ENCODE measurements at regions not wholly inside any gene's neighbourhood (a gene's known extent, or its start where the extent isn't known, plus 50 kb on each side); places are given as distances from the start of the nearest gene placed in this dataset.

- H3K27ac ChIP-seq: no peak overlapping the region
- TF ChIP-seq, protein P1, sequence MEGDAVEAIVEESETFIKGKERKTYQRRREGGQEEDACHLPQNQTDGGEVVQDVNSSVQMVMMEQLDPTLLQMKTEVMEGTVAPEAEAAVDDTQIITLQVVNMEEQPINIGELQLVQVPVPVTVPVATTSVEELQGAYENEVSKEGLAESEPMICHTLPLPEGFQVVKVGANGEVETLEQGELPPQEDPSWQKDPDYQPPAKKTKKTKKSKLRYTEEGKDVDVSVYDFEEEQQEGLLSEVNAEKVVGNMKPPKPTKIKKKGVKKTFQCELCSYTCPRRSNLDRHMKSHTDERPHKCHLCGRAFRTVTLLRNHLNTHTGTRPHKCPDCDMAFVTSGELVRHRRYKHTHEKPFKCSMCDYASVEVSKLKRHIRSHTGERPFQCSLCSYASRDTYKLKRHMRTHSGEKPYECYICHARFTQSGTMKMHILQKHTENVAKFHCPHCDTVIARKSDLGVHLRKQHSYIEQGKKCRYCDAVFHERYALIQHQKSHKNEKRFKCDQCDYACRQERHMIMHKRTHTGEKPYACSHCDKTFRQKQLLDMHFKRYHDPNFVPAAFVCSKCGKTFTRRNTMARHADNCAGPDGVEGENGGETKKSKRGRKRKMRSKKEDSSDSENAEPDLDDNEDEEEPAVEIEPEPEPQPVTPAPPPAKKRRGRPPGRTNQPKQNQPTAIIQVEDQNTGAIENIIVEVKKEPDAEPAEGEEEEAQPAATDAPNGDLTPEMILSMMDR (conservative IDR thresholded peaks at IDR 0.05): no peak
- TF ChIP-seq ZFX (IDR thresholded peaks at IDR 0.05): no peak
Measured at GRCh38 chr12:77368379-77368778, 303.0 kb upstream of the E2F7 start.

DNA sequence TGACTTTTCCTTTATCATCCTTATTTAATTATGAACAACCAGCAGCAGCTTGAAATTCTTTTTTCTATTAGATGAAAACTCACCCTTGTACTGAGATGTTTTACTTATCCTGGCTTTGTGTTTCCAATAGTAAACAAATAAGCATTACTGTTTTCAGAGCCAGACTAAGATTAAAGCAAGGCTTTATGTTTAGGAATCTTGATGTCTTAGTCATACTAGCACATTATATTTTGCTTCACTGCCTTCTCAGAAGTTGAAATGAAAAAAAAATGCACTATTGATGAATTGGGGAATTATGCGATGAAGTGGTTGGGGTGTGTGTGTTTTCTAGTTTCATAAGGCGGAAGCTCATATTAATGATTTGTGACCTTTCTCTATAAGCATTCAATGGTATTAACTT, 301.2 kb upstream of the E2F7 start:
- TF ChIP-seq ZFX (IDR thresholded peaks at IDR 0.05): no peak
- TF ChIP-seq, protein P1 (conservative IDR thresholded peaks at IDR 0.05): no peak
- no peak overlapping the region for H3K27ac ChIP-seq

- TF ChIP-seq, protein P1 (conservative IDR thresholded peaks at IDR 0.05): no peak
- TF ChIP-seq ZFX (IDR thresholded peaks at IDR 0.05): no peak
- no peak overlapping the region for H3K27ac ChIP-seq
Measured at GRCh38 chr12:77364400-77364799, 299.0 kb upstream of the E2F7 start.

- no peak for TF ChIP-seq ZFX (IDR thresholded peaks at IDR 0.05)
- TF ChIP-seq, protein P1 (conservative IDR thresholded peaks at IDR 0.05): no peak
- no peak overlapping the region for H3K27ac ChIP-seq
Measured at GRCh38 chr12:77362509-77363210, 297.3 kb upstream of the E2F7 start.

DNA sequence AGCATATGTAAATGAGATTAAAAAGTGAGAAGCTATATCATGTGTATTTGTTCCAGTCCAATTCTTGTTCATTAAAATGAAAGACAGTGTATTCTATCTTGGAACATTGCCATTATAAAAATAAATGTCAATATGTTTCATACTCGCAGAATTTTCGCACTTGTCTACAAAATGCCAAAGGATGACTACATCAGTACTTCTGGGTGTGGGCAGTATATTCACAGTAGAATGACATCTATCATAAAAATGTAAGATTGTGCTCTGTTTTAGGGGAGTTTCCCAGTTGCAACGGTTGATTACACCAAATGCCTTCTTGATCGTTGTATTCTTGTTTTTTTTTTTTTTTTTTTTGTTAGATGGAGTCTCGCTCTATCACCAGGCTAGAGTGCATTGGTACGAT, 292.3 kb upstream of the E2F7 start:
- no peak overlapping the region for H3K27ac ChIP-seq
- no peak for TF ChIP-seq ZFX (IDR thresholded peaks at IDR 0.05)
- TF ChIP-seq, protein P1 (conservative IDR thresholded peaks at IDR 0.05): no peak

- no peak for TF ChIP-seq ZFX (IDR thresholded peaks at IDR 0.05)
- TF ChIP-seq, protein P1 (conservative IDR thresholded peaks at IDR 0.05): no peak
- no peak overlapping the region for H3K27ac ChIP-seq
Measured at GRCh38 chr12:77354766-77355362, 289.5 kb upstream of the E2F7 start.

- TF ChIP-seq, protein P1 (conservative IDR thresholded peaks at IDR 0.05): no peak
- TF ChIP-seq ZFX (IDR thresholded peaks at IDR 0.05): no peak
- no peak overlapping the region for H3K27ac ChIP-seq
Measured at GRCh38 chr12:77352946-77353345, 287.6 kb upstream of the E2F7 start.
